WTC11 (cell line): ENCODE measurements at regions not wholly inside any gene's neighbourhood (a gene's known extent, or its start where the extent isn't known, plus 50 kb on each side); places are given as distances from the start of the nearest gene placed in this dataset.

ENCODE experiments used
- ATAC-seq: fragments of 200-7000 bp; cut with Tn5 transposase; 2 replicates; pipeline ENCODE4 v1.10.0; 2021; ENCODE audit warnings: mild to moderate bottlenecking, moderate library complexity
- CTCF ChIA-PET: fragments of 300-600 bp; sonication (Branson Sonifier 250); formaldehyde crosslinking; loops from one replicate; lab custom pipeline; 2021; ENCODE audit warnings: antibody characterized with exemption; lab: Charles Lee
- POLR2A ChIA-PET: fragments of 350-600 bp; sonication (Branson Sonifier 250); formaldehyde crosslinking; loops from one replicate; lab custom pipeline; 2021; ENCODE audit warnings: antibody characterized with exemption; lab: Charles Lee
- DNase-seq: peaks from one replicate; pipeline ENCODE4 v3.0.0; 2021; ENCODE audit warnings: low spot score
- H3K27ac Mint-ChIP-seq: 2 replicates; pipeline ENCODE4 v1.8.0; 2021; ENCODE audit warnings: mixed read lengths
- H3K27me3 Mint-ChIP-seq: 2 replicates; pipeline ENCODE4 v1.8.0; 2021; ENCODE audit warnings: low read depth, mild to moderate bottlenecking, moderate library complexity, mixed read lengths
- H3K36me3 Mint-ChIP-seq: 2 replicates; pipeline ENCODE4 v1.8.0; 2021; ENCODE audit warnings: mixed read lengths
- H3K4me1 Mint-ChIP-seq: 2 replicates; pipeline ENCODE4 v1.8.0; 2022; ENCODE audit warnings: mixed read lengths
- H3K4me3 Mint-ChIP-seq: 2 replicates; pipeline ENCODE4 v1.8.0; 2021; ENCODE audit warnings: mild to moderate bottlenecking, moderate library complexity, mixed read lengths
- H3K9me3 Mint-ChIP-seq: 2 replicates; pipeline ENCODE4 v1.8.0; 2021; ENCODE audit warnings: mixed read lengths
- ARID4B ChIP-seq: sonication (generic); formaldehyde crosslinking; IDR thresholded peaks from 2 replicates; pipeline ENCODE4 v1.8.0; 2023; ENCODE audit warnings: missing genetic modification reagents, mild to moderate bottlenecking, borderline replicate concordance
- ATF1 ChIP-seq: sonication (generic); formaldehyde crosslinking; IDR thresholded peaks from 2 replicates; pipeline ENCODE4 v1.8.1; 2023; ENCODE audit warnings: mild to moderate bottlenecking, moderate library complexity, missing genetic modification reagents
- ATF6 ChIP-seq: sonication (generic); formaldehyde crosslinking; IDR thresholded peaks from 2 replicates; pipeline ENCODE4 v1.8.1; 2023; ENCODE audit warnings: mild to moderate bottlenecking, missing genetic modification reagents
- ERG ChIP-seq: fragments of 250-450 bp; sonication (Bioruptor Pico); IDR thresholded peaks from 2 replicates; pipeline ENCODE4 v1.8.0; 2021; ENCODE audit warnings: mild to moderate bottlenecking
- FOXK1 ChIP-seq: sonication (generic); formaldehyde crosslinking; IDR thresholded peaks from 2 replicates; pipeline ENCODE4 v1.8.0; 2022; ENCODE audit warnings: mild to moderate bottlenecking, moderate library complexity, missing genetic modification reagents
- GRHL2 ChIP-seq: fragments of 250-450 bp; sonication (Bioruptor Pico); IDR thresholded peaks from 2 replicates; pipeline ENCODE4 v1.8.0; 2022; ENCODE audit warnings: mild to moderate bottlenecking, moderate library complexity; ENCODE audit not compliant: insufficient replicate concordance, severe bottlenecking
- MLX ChIP-seq: sonication (generic); formaldehyde crosslinking; IDR thresholded peaks from 2 replicates; pipeline ENCODE4 v1.8.1; 2023; ENCODE audit warnings: mild to moderate bottlenecking, missing genetic modification reagents, moderate library complexity
- NR2C2 ChIP-seq: sonication (generic); formaldehyde crosslinking; IDR thresholded peaks from 2 replicates; pipeline ENCODE4 v1.8.0; 2022; ENCODE audit warnings: mild to moderate bottlenecking, missing genetic modification reagents
- OVOL2 ChIP-seq: fragments of 250-450 bp; sonication (Bioruptor Pico); IDR thresholded peaks from 2 replicates; pipeline ENCODE4 v1.9.0; 2021; ENCODE audit warnings: mild to moderate bottlenecking, borderline replicate concordance
- PRDM15 ChIP-seq: sonication (generic); formaldehyde crosslinking; IDR thresholded peaks from 2 replicates; pipeline ENCODE4 v1.8.0; 2022; ENCODE audit warnings: missing genetic modification reagents
- ZBTB21 ChIP-seq: sonication (generic); formaldehyde crosslinking; IDR thresholded peaks from 2 replicates; pipeline ENCODE4 v1.8.1; 2023; ENCODE audit warnings: mild to moderate bottlenecking, missing genetic modification reagents, borderline replicate concordance
- ZNF416 ChIP-seq: fragments of 250-450 bp; sonication (Bioruptor Pico); IDR thresholded peaks from 2 replicates; pipeline ENCODE4 v1.9.0; 2021; ENCODE audit warnings: mild to moderate bottlenecking, inconsistent platforms

- TF ChIP-seq PRDM15 (CRISPR knock-in tag) (no peak), ERG (no peak), GRHL2 (CRISPR knock-in tag) (no peak)
These were observed 118.5 kb upstream of the GUCY1A1 start (continued) for GRCh38 chr4:155548173-155548572.

- no peak for DNase-seq
- no peak overlapping the region for H3K27ac Mint-ChIP-seq
- no peak overlapping the region for H3K4me3 Mint-ChIP-seq
- no peak for TF ChIP-seq ARID4B (CRISPR knock-in tag)
- no peak for TF ChIP-seq ZNF416
- no peak for TF ChIP-seq FOXK1
- no peak for TF ChIP-seq OVOL2 (CRISPR knock-in tag)
- TF ChIP-seq ZBTB21 (CRISPR knock-in tag): no peak
- no peak for TF ChIP-seq ATF1 (CRISPR knock-in tag)
- no peak for TF ChIP-seq ATF6
- no peak for ATAC-seq
- ChIA-PET CTCF (no interaction called here), POLR2A (no interaction called here)
- H3K4me1 Mint-ChIP-seq: peaks cover 3% of the 10 kb centered on the region; the same call in 1 of the 2 replicates
- H3K9me3 Mint-ChIP-seq: peaks cover 20% of the 10 kb centered on the region
- no peaks in the 10 kb centered on the region for H3K27me3 Mint-ChIP-seq
- H3K36me3 Mint-ChIP-seq: peaks cover 11% of the 10 kb centered on the region
These were observed 120.2 kb upstream of the GUCY1A1 start for GRCh38 chr4:155546451-155546850.

GRCh38 chr4:155545456-155545855, 121.2 kb upstream of the GUCY1A1 start:
- Mint-ChIP-seq H3K4me1 (no peaks in the 10 kb centered on the region), H3K36me3 (peaks cover 11% of the 10 kb centered on the region), H3K27me3 (no peaks in the 10 kb centered on the region), H3K4me3 (no peak overlapping the region), H3K9me3 (peaks cover 20% of the 10 kb centered on the region), H3K27ac (no peak overlapping the region)
- ATAC-seq (no peak), DNase-seq (no peak)
- CTCF ChIA-PET: no interaction called here
- TF ChIP-seq NR2C2 (CRISPR knock-in tag) (no peak), MLX (no peak)
- POLR2A ChIA-PET: no interaction called here
